SK-N-SH treated with all-trans-retinoic acid at 6 μM for 48 hours (cell line): ENCODE measurements at regions not wholly inside any gene's neighbourhood (a gene's known extent, or its start where the extent isn't known, plus 50 kb on each side); places are given as distances from the start of the nearest gene placed in this dataset.

Experiments used
- ATAC-seq: fragments of 200-7000 bp; cut with Tn5 transposase; 3 replicates; pipeline ENCODE4 v1.9.1; 2020; ENCODE audit warnings: mild to moderate bottlenecking, moderate library complexity
- ARNTL ChIP-seq: fragments of 450-650 bp; formaldehyde crosslinking; IDR thresholded peaks from 2 replicates; pipeline ENCODE4 v1.5.0; 2020; ENCODE audit warnings: low read depth, mild to moderate bottlenecking, moderate library complexity, borderline replicate concordance
- BACH2 ChIP-seq: fragments of 250-450 bp; sonication (Bioruptor Pico); IDR thresholded peaks from 2 replicates; pipeline ENCODE4 v1.9.0; 2021; ENCODE audit warnings: mild to moderate bottlenecking, borderline replicate concordance
- CSDC2 ChIP-seq: fragments of 250-450 bp; sonication (Bioruptor Pico); IDR thresholded peaks from 2 replicates; pipeline ENCODE4 v1.5.0; 2020; ENCODE audit warnings: mild to moderate bottlenecking, moderate library complexity
- ESRRG ChIP-seq: fragments of 250-450 bp; sonication (Bioruptor Pico); IDR thresholded peaks from 2 replicates; pipeline ENCODE4 v1.6.1; 2021; ENCODE audit warnings: mild to moderate bottlenecking
- ISL1 ChIP-seq: fragments of 250-450 bp; sonication (Bioruptor Pico); IDR thresholded peaks from 2 replicates; pipeline ENCODE4 v2.1.2; 2022; ENCODE audit warnings: mild to moderate bottlenecking, moderate library complexity
- OSR1 ChIP-seq: fragments of 250-450 bp; sonication (Bioruptor Pico); IDR thresholded peaks from 2 replicates; pipeline ENCODE4 v1.8.0; 2022; ENCODE audit warnings: moderate library complexity, mild to moderate bottlenecking, inconsistent platforms
- PATZ1 ChIP-seq: fragments of 250-450 bp; sonication (Bioruptor Pico); IDR thresholded peaks from 2 replicates; pipeline ENCODE4 v1.8.0; 2020; ENCODE audit warnings: mild to moderate bottlenecking, moderate library complexity, borderline replicate concordance
- PPARA ChIP-seq: fragments of 250-450 bp; sonication (Bioruptor Pico); IDR thresholded peaks from 2 replicates; pipeline ENCODE4 v1.5.0; 2020; ENCODE audit warnings: mild to moderate bottlenecking, borderline replicate concordance
- RARB ChIP-seq: fragments of 250-450 bp; sonication (Bioruptor Pico); IDR thresholded peaks from 2 replicates; pipeline ENCODE4 v1.8.0; 2021; ENCODE audit warnings: mild to moderate bottlenecking, moderate library complexity
- SNAI2 ChIP-seq: fragments of 250-450 bp; sonication (Bioruptor Pico); IDR thresholded peaks from 2 replicates; pipeline ENCODE4 v1.5.0; 2020; ENCODE audit warnings: mild to moderate bottlenecking, moderate library complexity
- TCF4 ChIP-seq: fragments of 250-450 bp; sonication (Bioruptor Pico); IDR thresholded peaks from 2 replicates; pipeline ENCODE4 v1.8.0; 2021; ENCODE audit warnings: mild to moderate bottlenecking, moderate library complexity, borderline replicate concordance
- TOX ChIP-seq: fragments of 250-450 bp; sonication (Bioruptor Pico); IDR thresholded peaks from 2 replicates; pipeline ENCODE4 v1.8.0; 2021; ENCODE audit warnings: mild to moderate bottlenecking, moderate library complexity, borderline replicate concordance
- TSHZ2 ChIP-seq: fragments of 250-450 bp; sonication (Bioruptor Pico); IDR thresholded peaks from 2 replicates; pipeline ENCODE4 v1.5.0; 2020; ENCODE audit warnings: mild to moderate bottlenecking, moderate library complexity
- ZFP3 ChIP-seq: fragments of 250-450 bp; sonication (Bioruptor Pico); IDR thresholded peaks from 2 replicates; pipeline ENCODE4 v1.5.0; 2020; ENCODE audit warnings: mild to moderate bottlenecking, moderate library complexity
- ZFP30 ChIP-seq: fragments of 450-650 bp; formaldehyde crosslinking; IDR thresholded peaks from 2 replicates; pipeline ENCODE4 v1.5.0; 2022; ENCODE audit warnings: mild to moderate bottlenecking, moderate library complexity
- ZNF565 ChIP-seq: fragments of 450-650 bp; formaldehyde crosslinking; conservative IDR thresholded peaks from 2 replicates; pipeline ENCODE4 v1.5.0; 2020; ENCODE audit warnings: low read depth, mild to moderate bottlenecking, moderate library complexity
- ZNF70 ChIP-seq: fragments of 450-650 bp; formaldehyde crosslinking; IDR thresholded peaks from 2 replicates; pipeline ENCODE4 v1.5.0; 2020; ENCODE audit warnings: mild to moderate bottlenecking, moderate library complexity
- ZNF8 ChIP-seq: fragments of 450-650 bp; formaldehyde crosslinking; IDR thresholded peaks from 2 replicates; pipeline ENCODE4 v1.5.0; 2020; ENCODE audit warnings: mild to moderate bottlenecking, moderate library complexity
- TF ChIP-seq, protein P1 (sequence below): fragments of 250-450 bp; sonication (Bioruptor Pico); IDR thresholded peaks from 2 replicates; pipeline ENCODE4 v1.8.0; 2021; ENCODE audit warnings: low read depth, mild to moderate bottlenecking, moderate library complexity, borderline replicate concordance
- TF ChIP-seq, protein P2 (sequence below): fragments of 250-450 bp; sonication (Bioruptor Pico); IDR thresholded peaks from 2 replicates; pipeline ENCODE4 v1.5.1; 2021; ENCODE audit warnings: mild to moderate bottlenecking, moderate library complexity
- TF ChIP-seq, protein P3 (sequence below): fragments of 250-450 bp; sonication (Bioruptor Pico); IDR thresholded peaks from 2 replicates; pipeline ENCODE4 v1.5.1; 2020; ENCODE audit warnings: low read depth, mild to moderate bottlenecking, moderate library complexity

DNA sequence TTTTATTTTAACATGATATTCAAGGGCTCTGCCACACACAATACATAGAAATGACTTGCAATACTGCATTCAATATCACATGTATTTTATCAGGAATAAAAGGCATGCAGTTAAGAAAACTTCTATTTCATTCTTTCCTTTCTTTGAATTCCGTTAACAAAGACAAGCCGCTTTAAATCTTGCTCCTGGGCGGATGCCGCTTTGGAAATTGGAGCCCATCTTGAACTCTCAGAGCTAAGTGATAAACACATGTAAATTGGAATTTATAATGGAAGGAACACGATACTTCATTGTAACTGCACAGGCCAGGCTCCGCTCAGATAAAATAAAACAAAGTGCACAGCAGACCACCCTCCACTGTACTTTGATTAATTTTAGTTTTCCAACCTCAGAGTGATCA is 774.5 kb upstream of the COBL start:
- TF ChIP-seq TSHZ2 (CRISPR knock-in tag) (no peak), ZFP3 (no peak), PPARA (CRISPR knock-in tag) (no peak), RARB (CRISPR knock-in tag) (no peak)

GRCh38 chr7:52088008-52088901 is 771.6 kb upstream of the COBL start:
- no peak for TF ChIP-seq OSR1 (CRISPR knock-in tag)
- TF ChIP-seq ARNTL (CRISPR knock-in tag), result no peak
- TF ChIP-seq ZFP30 (CRISPR knock-in tag), result no peak
- TF ChIP-seq TOX (CRISPR knock-in tag), result no peak
- TF ChIP-seq ESRRG (CRISPR knock-in tag), result no peak
- TF ChIP-seq CSDC2 (CRISPR knock-in tag), result no peak
- no peak for TF ChIP-seq ZNF565
- no peak for TF ChIP-seq BACH2
- TF ChIP-seq RARB (CRISPR knock-in tag), result no peak
- no peak for ATAC-seq

More for the DNA sequence above, 774.5 kb upstream of the COBL start:
- no peak for ATAC-seq

DNA sequence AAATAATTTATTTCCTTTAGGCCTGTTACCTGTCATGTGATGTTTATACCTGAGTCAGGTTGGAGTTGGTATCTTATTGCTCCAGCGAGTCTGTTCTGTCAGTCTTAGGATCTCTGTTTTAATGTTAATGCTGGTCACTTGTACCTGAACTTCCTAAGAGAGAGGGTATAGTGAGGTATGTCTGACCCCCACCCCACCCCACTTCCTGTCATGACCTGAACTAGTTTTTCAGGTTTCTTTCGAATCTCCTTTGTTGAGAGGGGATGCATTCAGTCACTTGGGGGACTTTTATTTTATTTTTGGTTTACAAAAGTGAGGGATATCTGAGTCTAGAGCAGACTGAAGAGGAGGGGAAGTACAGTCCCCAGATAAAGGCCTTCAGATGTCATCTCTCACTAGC is 769.0 kb upstream of the COBL start:
- ATAC-seq, result no peak
- no peak for TF ChIP-seq OSR1 (CRISPR knock-in tag)
- TF ChIP-seq, protein P1, sequence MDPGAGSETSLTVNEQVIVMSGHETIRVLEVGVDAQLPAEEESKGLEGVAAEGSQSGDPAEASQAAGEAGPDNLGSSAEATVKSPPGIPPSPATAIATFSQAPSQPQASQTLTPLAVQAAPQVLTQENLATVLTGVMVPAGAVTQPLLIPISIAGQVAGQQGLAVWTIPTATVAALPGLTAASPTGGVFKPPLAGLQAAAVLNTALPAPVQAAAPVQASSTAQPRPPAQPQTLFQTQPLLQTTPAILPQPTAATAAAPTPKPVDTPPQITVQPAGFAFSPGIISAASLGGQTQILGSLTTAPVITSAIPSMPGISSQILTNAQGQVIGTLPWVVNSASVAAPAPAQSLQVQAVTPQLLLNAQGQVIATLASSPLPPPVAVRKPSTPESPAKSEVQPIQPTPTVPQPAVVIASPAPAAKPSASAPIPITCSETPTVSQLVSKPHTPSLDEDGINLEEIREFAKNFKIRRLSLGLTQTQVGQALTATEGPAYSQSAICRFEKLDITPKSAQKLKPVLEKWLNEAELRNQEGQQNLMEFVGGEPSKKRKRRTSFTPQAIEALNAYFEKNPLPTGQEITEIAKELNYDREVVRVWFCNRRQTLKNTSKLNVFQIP (CRISPR knock-in tag), result no peak

- no peak for ATAC-seq
- no peak for TF ChIP-seq ZNF70
- no peak for TF ChIP-seq TOX (CRISPR knock-in tag)
- no peak for TF ChIP-seq RARB (CRISPR knock-in tag)
- no peak for TF ChIP-seq PPARA (CRISPR knock-in tag)
- TF ChIP-seq ZNF8 (CRISPR knock-in tag), result no peak
- TF ChIP-seq PATZ1 (CRISPR knock-in tag), result no peak
- no peak for TF ChIP-seq OSR1 (CRISPR knock-in tag)
- TF ChIP-seq CSDC2 (CRISPR knock-in tag), result no peak
- no peak for TF ChIP-seq ARNTL (CRISPR knock-in tag)
- no peak for TF ChIP-seq ZFP30 (CRISPR knock-in tag)
- TF ChIP-seq ZNF565, result no peak
- TF ChIP-seq, protein P2, sequence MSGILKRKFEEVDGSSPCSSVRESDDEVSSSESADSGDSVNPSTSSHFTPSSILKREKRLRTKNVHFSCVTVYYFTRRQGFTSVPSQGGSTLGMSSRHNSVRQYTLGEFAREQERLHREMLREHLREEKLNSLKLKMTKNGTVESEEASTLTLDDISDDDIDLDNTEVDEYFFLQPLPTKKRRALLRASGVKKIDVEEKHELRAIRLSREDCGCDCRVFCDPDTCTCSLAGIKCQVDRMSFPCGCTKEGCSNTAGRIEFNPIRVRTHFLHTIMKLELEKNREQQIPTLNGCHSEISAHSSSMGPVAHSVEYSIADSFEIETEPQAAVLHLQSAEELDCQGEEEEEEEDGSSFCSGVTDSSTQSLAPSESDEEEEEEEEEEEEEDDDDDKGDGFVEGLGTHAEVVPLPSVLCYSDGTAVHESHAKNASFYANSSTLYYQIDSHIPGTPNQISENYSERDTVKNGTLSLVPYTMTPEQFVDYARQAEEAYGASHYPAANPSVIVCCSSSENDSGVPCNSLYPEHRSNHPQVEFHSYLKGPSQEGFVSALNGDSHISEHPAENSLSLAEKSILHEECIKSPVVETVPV (CRISPR knock-in tag), result no peak
- no peak for TF ChIP-seq SNAI2
- TF ChIP-seq ISL1 (CRISPR knock-in tag), result no peak
- TF ChIP-seq TCF4, result no peak
- no peak for TF ChIP-seq TSHZ2 (CRISPR knock-in tag)
- TF ChIP-seq, protein P3, sequence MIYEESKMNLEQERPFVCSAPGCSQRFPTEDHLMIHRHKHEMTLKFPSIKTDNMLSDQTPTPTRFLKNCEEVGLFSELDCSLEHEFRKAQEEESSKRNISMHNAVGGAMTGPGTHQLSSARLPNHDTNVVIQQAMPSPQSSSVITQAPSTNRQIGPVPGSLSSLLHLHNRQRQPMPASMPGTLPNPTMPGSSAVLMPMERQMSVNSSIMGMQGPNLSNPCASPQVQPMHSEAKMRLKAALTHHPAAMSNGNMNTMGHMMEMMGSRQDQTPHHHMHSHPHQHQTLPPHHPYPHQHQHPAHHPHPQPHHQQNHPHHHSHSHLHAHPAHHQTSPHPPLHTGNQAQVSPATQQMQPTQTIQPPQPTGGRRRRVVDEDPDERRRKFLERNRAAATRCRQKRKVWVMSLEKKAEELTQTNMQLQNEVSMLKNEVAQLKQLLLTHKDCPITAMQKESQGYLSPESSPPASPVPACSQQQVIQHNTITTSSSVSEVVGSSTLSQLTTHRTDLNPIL, result no peak
Measured at GRCh38 chr7:52080493-52080892, 763.9 kb upstream of the COBL start.
